ENCODE measurements at regions not wholly inside any gene's neighbourhood (a gene's known extent, or its start where the extent isn't known, plus 50 kb on each side); places are given as distances from the start of the nearest gene placed in this dataset.

GRCh38 chr7:53087274-53087673 lies 51.8 kb downstream of the POM121L12 start:
- Mint-ChIP-seq H3K36me3 (ENCODE audit: low read depth, unreplicated experiment) (peaks cover 3% of the 10 kb centered on the region), H3K27ac (ENCODE audit: unreplicated experiment) (no peak overlapping the region), H3K4me1 (ENCODE audit: unreplicated experiment) (no peaks in the 10 kb centered on the region), H3K27me3 (ENCODE audit: unreplicated experiment) (no peaks in the 10 kb centered on the region), H3K9me3 (ENCODE audit: unreplicated experiment) (no peaks in the 10 kb centered on the region), H3K4me3 (ENCODE audit: unreplicated experiment) (no peak overlapping the region)
- no peak for DNase-seq (ENCODE audit: low spot score)
- TF ChIP-seq CTCF (IDR thresholded peaks at IDR 0.05; ENCODE audit: unreplicated experiment), result no peak

GRCh38 chr7:53094191-53094590 lies 58.8 kb downstream of the POM121L12 start:
- Mint-ChIP-seq H3K9me3 (ENCODE audit: unreplicated experiment) (no peaks in the 10 kb centered on the region), H3K4me1 (ENCODE audit: unreplicated experiment) (no peaks in the 10 kb centered on the region), H3K36me3 (ENCODE audit: low read depth, unreplicated experiment) (no peaks in the 10 kb centered on the region), H3K27ac (ENCODE audit: unreplicated experiment) (no peak overlapping the region), H3K4me3 (ENCODE audit: unreplicated experiment) (no peak overlapping the region), H3K27me3 (ENCODE audit: unreplicated experiment) (no peaks in the 10 kb centered on the region)
- TF ChIP-seq CTCF (IDR thresholded peaks at IDR 0.05; ENCODE audit: unreplicated experiment), result no peak
- DNase-seq (ENCODE audit: low spot score), result no peak

GRCh38 chr7:53094827-53095226 lies 59.4 kb downstream of the POM121L12 start:
- no peak for DNase-seq (ENCODE audit: low spot score)
- Mint-ChIP-seq H3K27me3 (ENCODE audit: unreplicated experiment) (no peaks in the 10 kb centered on the region), H3K27ac (ENCODE audit: unreplicated experiment) (no peak overlapping the region), H3K4me1 (ENCODE audit: unreplicated experiment) (no peaks in the 10 kb centered on the region), H3K36me3 (ENCODE audit: low read depth, unreplicated experiment) (no peaks in the 10 kb centered on the region), H3K9me3 (ENCODE audit: unreplicated experiment) (no peaks in the 10 kb centered on the region), H3K4me3 (ENCODE audit: unreplicated experiment) (no peak overlapping the region)
- no peak for TF ChIP-seq CTCF (IDR thresholded peaks at IDR 0.05; ENCODE audit: unreplicated experiment)

GRCh38 chr7:53095731-53096501 lies 60.5 kb downstream of the POM121L12 start:
- DNase-seq (ENCODE audit: low spot score), result no peak
- Mint-ChIP-seq H3K36me3 (ENCODE audit: low read depth, unreplicated experiment) (no peaks in the 10 kb centered on the region), H3K9me3 (ENCODE audit: unreplicated experiment) (no peaks in the 10 kb centered on the region), H3K4me1 (ENCODE audit: unreplicated experiment) (no peaks in the 10 kb centered on the region), H3K27ac (ENCODE audit: unreplicated experiment) (no peak overlapping the region), H3K4me3 (ENCODE audit: unreplicated experiment) (no peak overlapping the region), H3K27me3 (ENCODE audit: unreplicated experiment) (no peaks in the 10 kb centered on the region)
- TF ChIP-seq CTCF (IDR thresholded peaks at IDR 0.05; ENCODE audit: unreplicated experiment), result no peak

GRCh38 chr7:53100091-53100490 lies 64.7 kb downstream of the POM121L12 start:
- Mint-ChIP-seq H3K4me3 (ENCODE audit: unreplicated experiment) (no peak overlapping the region), H3K36me3 (ENCODE audit: low read depth, unreplicated experiment) (no peaks in the 10 kb centered on the region), H3K27me3 (ENCODE audit: unreplicated experiment) (no peaks in the 10 kb centered on the region), H3K9me3 (ENCODE audit: unreplicated experiment) (no peaks in the 10 kb centered on the region), H3K4me1 (ENCODE audit: unreplicated experiment) (no peaks in the 10 kb centered on the region), H3K27ac (ENCODE audit: unreplicated experiment) (no peak overlapping the region)
- DNase-seq (ENCODE audit: low spot score), result no peak
- TF ChIP-seq CTCF (IDR thresholded peaks at IDR 0.05; ENCODE audit: unreplicated experiment), result no peak

Data from endothelial cell (in vitro differentiated cells).